ENCODE measurements at regions not wholly inside any gene's neighbourhood (a gene's known extent, or its start where the extent isn't known, plus 50 kb on each side); places are given as distances from the start of the nearest gene placed in this dataset.

- H3K4me3 Mint-ChIP-seq (ENCODE audit: unreplicated experiment): no peak overlapping the region
- H3K36me3 Mint-ChIP-seq (ENCODE audit: low read depth): no peaks in the 10 kb centered on the region
Observed at GRCh38 chr2:180376066-180376465, 369.0 kb upstream of the CWC22 start.

GRCh38 chr2:180374502-180375281 is 367.6 kb upstream of the CWC22 start:
- DNase-seq (ENCODE audit: low spot score): no peak
- no peak for TF ChIP-seq CTCF (IDR thresholded peaks at IDR 0.05)
- Mint-ChIP-seq H3K4me3 (ENCODE audit: unreplicated experiment) (no peak overlapping the region), H3K4me1 (ENCODE audit: low read depth) (no peaks in the 10 kb centered on the region), H3K9me3 (ENCODE audit: low read depth) (peaks cover under 1% of the 10 kb centered on the region), H3K27me3 (ENCODE audit: low read depth) (no peaks in the 10 kb centered on the region), H3K27ac (ENCODE audit: unreplicated experiment) (no peak overlapping the region), H3K36me3 (ENCODE audit: low read depth) (no peaks in the 10 kb centered on the region)

More at GRCh38 chr2:180376066-180376465, 369.0 kb upstream of the CWC22 start:
- H3K4me1 Mint-ChIP-seq (ENCODE audit: low read depth): no peaks in the 10 kb centered on the region
- DNase-seq (ENCODE audit: low spot score): no peak
- peaks cover 6% of the 10 kb centered on the region for H3K9me3 Mint-ChIP-seq (ENCODE audit: low read depth)
- no peak for TF ChIP-seq CTCF (IDR thresholded peaks at IDR 0.05)
- no peak overlapping the region for H3K27ac Mint-ChIP-seq (ENCODE audit: unreplicated experiment)
- no peaks in the 10 kb centered on the region for H3K27me3 Mint-ChIP-seq (ENCODE audit: low read depth)

GRCh38 chr2:180370511-180371205 is 363.6 kb upstream of the CWC22 start:
- no peaks in the 10 kb centered on the region for H3K36me3 Mint-ChIP-seq (ENCODE audit: low read depth)
- H3K27ac Mint-ChIP-seq (ENCODE audit: unreplicated experiment): no peak overlapping the region
- H3K27me3 Mint-ChIP-seq (ENCODE audit: low read depth): no peaks in the 10 kb centered on the region
- TF ChIP-seq CTCF (IDR thresholded peaks at IDR 0.05): no peak
- no peaks in the 10 kb centered on the region for H3K4me1 Mint-ChIP-seq (ENCODE audit: low read depth)
- no peaks in the 10 kb centered on the region for H3K9me3 Mint-ChIP-seq (ENCODE audit: low read depth)
- DNase-seq (ENCODE audit: low spot score): no peak
- H3K4me3 Mint-ChIP-seq (ENCODE audit: unreplicated experiment): no peak overlapping the region

GRCh38 chr2:180368881-180369280 is 361.8 kb upstream of the CWC22 start:
- DNase-seq (ENCODE audit: low spot score): no peak
- no peak for TF ChIP-seq CTCF (IDR thresholded peaks at IDR 0.05)
- Mint-ChIP-seq H3K9me3 (ENCODE audit: low read depth) (no peaks in the 10 kb centered on the region), H3K27me3 (ENCODE audit: low read depth) (no peaks in the 10 kb centered on the region), H3K4me3 (ENCODE audit: unreplicated experiment) (no peak overlapping the region), H3K4me1 (ENCODE audit: low read depth) (no peaks in the 10 kb centered on the region), H3K36me3 (ENCODE audit: low read depth) (no peaks in the 10 kb centered on the region), H3K27ac (ENCODE audit: unreplicated experiment) (no peak overlapping the region)

- no peak for DNase-seq (ENCODE audit: low spot score)
- no peak overlapping the region for H3K27ac Mint-ChIP-seq (ENCODE audit: unreplicated experiment)
- H3K4me3 Mint-ChIP-seq (ENCODE audit: unreplicated experiment): no peak overlapping the region
- no peaks in the 10 kb centered on the region for H3K36me3 Mint-ChIP-seq (ENCODE audit: low read depth)
- no peaks in the 10 kb centered on the region for H3K9me3 Mint-ChIP-seq (ENCODE audit: low read depth)
- no peaks in the 10 kb centered on the region for H3K27me3 Mint-ChIP-seq (ENCODE audit: low read depth)
- H3K4me1 Mint-ChIP-seq (ENCODE audit: low read depth): no peaks in the 10 kb centered on the region
- TF ChIP-seq CTCF (IDR thresholded peaks at IDR 0.05): no peak
Observed at GRCh38 chr2:180367815-180368214, 360.7 kb upstream of the CWC22 start.
